K562 (cell line): ENCODE measurements at regions not wholly inside any gene's neighbourhood (a gene's known extent, or its start where the extent isn't known, plus 50 kb on each side); places are given as distances from the start of the nearest gene placed in this dataset.

Experiments
- ATAC-seq: fragments of 200-7000 bp; cut with Tn5 transposase; 3 replicates; pipeline ENCODE4 v1.9.1; 2020; ENCODE audit warnings: moderate library complexity
- BruUV-seq: library from RNA; stranded (reverse); fragments of 400-500 nt; replicated peaks from 2 replicates; lab custom pipeline; 2021; lab: Mats Ljungman, UMichigan
- CTCF ChIA-PET: fragments of 300-600 bp; formaldehyde crosslinking; extraction: SDS; loops from one replicate; lab custom pipeline; 2021; ENCODE audit warnings: low intra/inter-chr PET ratio; lab: Yijun Ruan, JAX
- POLR2A ChIA-PET: fragments of 300-600, 350-650 bp; sonication (Branson Sonifier 250); formaldehyde crosslinking; extraction: SDS; loops from one replicate; lab custom pipeline; 2021; ENCODE audit warnings: antibody characterized with exemption, inconsistent platforms; lab: Yijun Ruan, JAX
- DNase-seq, 4 experiments: peaks; one replicate each; pipeline versions ENCODE4 v3.0.0 to v3.0.0-alpha.2; 2011 to 2018; ENCODE audit warnings: low spot score in 3 of 4, mixed read lengths in 3 of 4; ENCODE audit errors: extremely low read depth in 1 of 4
- FAIRE-seq: peaks from 2 replicates; lab custom pipeline; 2011; peaks lifted over from hg19 to GRCh38; lab: Jason Lieb, UNC
- H2AFZ ChIP-seq: 2 replicates; pipeline ENCODE4 v1.6.0; 2011; ENCODE audit warnings: low read depth, low read length, control low read depth, inconsistent platforms
- H3K27ac ChIP-seq: fragments of 200-600 bp; 3 replicates; pipeline ENCODE4 v1.8.0; 2011; ENCODE audit warnings: low read depth, mild to moderate bottlenecking, control low read depth, inconsistent platforms, low read length, moderate library complexity, mixed read lengths; ENCODE audit errors: extremely low read depth
- H3K27me3 ChIP-seq, 2 experiments: fragments of 300-600 bp in 1 of 2; 2 replicates in 1 of 2; 3 replicates in 1 of 2; pipeline versions ENCODE4 v1.6.0 to v1.8.0; 2011; ENCODE audit warnings: inconsistent platforms in 2 of 2, low read length in 2 of 2, mild to moderate bottlenecking in 1 of 2, mixed read lengths in 1 of 2, moderate library complexity in 1 of 2; ENCODE audit not compliant: control insufficient read depth in 2 of 2, insufficient read depth in 2 of 2
- H3K36me3 ChIP-seq: fragments of 300-600 bp; 3 replicates; pipeline ENCODE4 v1.8.0; 2011; ENCODE audit warnings: mild to moderate bottlenecking, low read length, inconsistent platforms; ENCODE audit not compliant: control insufficient read depth, insufficient read depth
- H3K4me1 ChIP-seq, 2 experiments: fragments of 200-600 bp in 1 of 2; replicated peaks in 1 of 2; 2 replicates in 1 of 2; 3 replicates in 1 of 2; pipeline versions ENCODE4 v1.5.1 to v1.8.0; 2011; ENCODE audit warnings: inconsistent platforms in 2 of 2, low read length in 2 of 2, mild to moderate bottlenecking in 1 of 2, mixed read lengths in 1 of 2, moderate library complexity in 1 of 2; ENCODE audit not compliant: control insufficient read depth in 2 of 2, insufficient read depth in 2 of 2
- H3K4me2 ChIP-seq: 2 replicates; pipeline ENCODE4 v1.6.1; 2011; ENCODE audit warnings: low read length, control low read depth, inconsistent platforms, mixed read lengths; ENCODE audit not compliant: insufficient read depth
- H3K4me3 ChIP-seq: fragments of 200-600 bp; sonication (generic), shearing (Covaris generic); 2 replicates; pipeline ENCODE4 v1.5.1; 2016; ENCODE audit warnings: control low read depth, inconsistent platforms
- H3K79me2 ChIP-seq: fragments of 200-600 bp; 3 replicates; pipeline ENCODE4 v1.8.0; 2011; ENCODE audit warnings: low read length, inconsistent platforms; ENCODE audit not compliant: control insufficient read depth, insufficient read depth
- H3K9ac ChIP-seq, 2 experiments: 2 replicates each; pipeline versions ENCODE4 v1.6.0 to v1.6.1; 2011; ENCODE audit warnings: low read depth in 2 of 2, low read length in 2 of 2, control low read depth in 1 of 2, inconsistent platforms in 1 of 2, mild to moderate bottlenecking in 1 of 2, mixed read lengths in 1 of 2; ENCODE audit not compliant: insufficient read depth in 1 of 2
- H3K9me1 ChIP-seq: one replicate; pipeline ENCODE4 v1.6.0; 2011; ENCODE audit warnings: inconsistent platforms, mild to moderate bottlenecking, low read length, moderate library complexity; ENCODE audit not compliant: control insufficient read depth, insufficient read depth
- H3K9me3 ChIP-seq: replicated peaks from 2 replicates; pipeline ENCODE4 v1.5.1; 2011; ENCODE audit warnings: low read depth, low read length, inconsistent platforms; ENCODE audit not compliant: control insufficient read depth, insufficient read depth
- H4K20me1 ChIP-seq: replicated peaks from 2 replicates; pipeline ENCODE4 v1.6.1; 2011; ENCODE audit warnings: low read length, inconsistent platforms, mixed read lengths; ENCODE audit not compliant: control insufficient read depth, insufficient read depth
- BRCA1 ChIP-seq, 2 experiments: fragments of 450-650 bp in 1 of 2; sonication (generic) in 1 of 2; formaldehyde crosslinking in 1 of 2; IDR thresholded peaks; 2 replicates each; pipeline versions ENCODE4 v1.5.0 to v1.6.1; 2017 to 2020; ENCODE audit warnings: mild to moderate bottlenecking in 1 of 2, missing genetic modification reagents in 1 of 2
- CHCHD3 ChIP-seq: fragments of 250-450 bp; sonication (Bioruptor Pico); IDR thresholded peaks from 2 replicates; pipeline ENCODE4 v2.1.2; 2022; ENCODE audit warnings: mild to moderate bottlenecking
- CREB5 ChIP-seq: fragments of 250-450 bp; sonication (Bioruptor Pico); IDR thresholded peaks from 2 replicates; pipeline ENCODE4 v1.5.0; 2020; ENCODE audit warnings: mild to moderate bottlenecking
- ETV5 ChIP-seq: sonication (generic); formaldehyde crosslinking; IDR thresholded peaks from 2 replicates; pipeline ENCODE4 v1.4.0; 2020; ENCODE audit warnings: low read depth, mild to moderate bottlenecking, missing genetic modification reagents
- FOXK2 ChIP-seq, 2 experiments: fragments of 450-650 bp; IDR thresholded peaks in 1 of 2; conservative IDR thresholded peaks in 1 of 2; 2 replicates each; pipeline ENCODE4 v1.6.1; 2016; ENCODE audit warnings: low read depth in 2 of 2, mild to moderate bottlenecking in 1 of 2
- FOXM1 ChIP-seq, 2 experiments: fragments of 450-650 bp in 1 of 2; sonication (generic) in 1 of 2; formaldehyde crosslinking in 1 of 2; IDR thresholded peaks; 2 replicates each; pipeline versions ENCODE4 v1.6.1 to v1.9.0; 2017 to 2022; ENCODE audit warnings: low read depth in 2 of 2, mild to moderate bottlenecking in 2 of 2, missing genetic modification reagents in 1 of 2, moderate library complexity in 1 of 2
- MYBL2 ChIP-seq, 2 experiments: fragments of 450-650 bp in 1 of 2; sonication (generic) in 1 of 2; formaldehyde crosslinking in 1 of 2; IDR thresholded peaks; 2 replicates each; pipeline versions ENCODE4 v1.6.1 to v1.8.1; 2017 to 2022; ENCODE audit warnings: borderline replicate concordance in 1 of 2, inconsistent platforms in 1 of 2, low read depth in 1 of 2, mild to moderate bottlenecking in 1 of 2, missing genetic modification reagents in 1 of 2, moderate library complexity in 1 of 2
- PRPF4 ChIP-seq: fragments of 200-400 bp; formaldehyde crosslinking; IDR thresholded peaks from one replicate; pipeline ENCODE4 v1.6.1; 2017; ENCODE audit warnings: low read length, low read depth, mild to moderate bottlenecking; ENCODE audit not compliant: insufficient read depth, poor library complexity, severe bottlenecking
- SAFB2 ChIP-seq: fragments of 200-400 bp; formaldehyde crosslinking; IDR thresholded peaks from 2 replicates; pipeline ENCODE4 v1.6.1; 2018; ENCODE audit warnings: borderline replicate concordance, low read length, low read depth, moderate library complexity; ENCODE audit not compliant: severe bottlenecking
- SAP30 ChIP-seq: fragments of 200-600 bp; sonication (generic); IDR thresholded peaks from 2 replicates; pipeline ENCODE4 v1.6.1; 2012; ENCODE audit warnings: borderline replicate concordance, low read depth, mild to moderate bottlenecking, moderate library complexity, low read length, control low read depth, inconsistent platforms; ENCODE audit not compliant: insufficient read depth, poor library complexity, severe bottlenecking
- TBL1XR1 ChIP-seq, 2 experiments: IDR thresholded peaks; 2 replicates each; pipeline ENCODE4 v1.6.1; 2012; ENCODE audit warnings: improper control_type of control experiment in 2 of 2, low read length in 2 of 2, mild to moderate bottlenecking in 1 of 2
- THRAP3 ChIP-seq: fragments of 450-650 bp; IDR thresholded peaks from 2 replicates; pipeline ENCODE4 v1.6.1; 2016; ENCODE audit warnings: mild to moderate bottlenecking, inconsistent platforms, borderline replicate concordance
- ZEB2 ChIP-seq: fragments of 450-650 bp; IDR thresholded peaks from 2 replicates; pipeline ENCODE4 v1.6.1; 2016
- ZFX ChIP-seq: sonication (generic); formaldehyde crosslinking; IDR thresholded peaks from 2 replicates; pipeline ENCODE4 v1.8.0; 2022; ENCODE audit warnings: mild to moderate bottlenecking, missing genetic modification reagents, moderate library complexity
- ZNF224 ChIP-seq: sonication (generic); formaldehyde crosslinking; IDR thresholded peaks from 2 replicates; pipeline ENCODE4 v1.8.0; 2022; ENCODE audit warnings: mild to moderate bottlenecking, missing genetic modification reagents
- ZNF449 ChIP-seq: fragments of 250-450 bp; sonication (Bioruptor Pico); IDR thresholded peaks from 2 replicates; pipeline ENCODE4 v1.8.0; 2022; ENCODE audit warnings: moderate library complexity, mild to moderate bottlenecking, inconsistent platforms
- ZNF551 ChIP-seq: fragments of 250-450 bp; sonication (Bioruptor Pico); IDR thresholded peaks from 2 replicates; pipeline ENCODE4 v1.5.0; 2021; ENCODE audit warnings: mild to moderate bottlenecking, moderate library complexity
- ZNF584 ChIP-seq: fragments of 200-800 bp; sonication (Bioruptor generic); IDR thresholded peaks from 2 replicates; pipeline ENCODE4 v1.6.1; 2016; ENCODE audit warnings: low read depth, mild to moderate bottlenecking, missing genetic modification characterization, missing compliant biosample characterization
- ZNF668 ChIP-seq: fragments of 250-450 bp; sonication (Bioruptor Pico); IDR thresholded peaks from 2 replicates; pipeline ENCODE4 v1.8.0; 2022; ENCODE audit warnings: mild to moderate bottlenecking, inconsistent platforms
- ZNF79 ChIP-seq: fragments of 250-450 bp; sonication (Bioruptor Pico); IDR thresholded peaks from 2 replicates; pipeline ENCODE4 v1.4.0; 2020; ENCODE audit warnings: low read depth, mild to moderate bottlenecking, moderate library complexity
- WGBS: fragments of 100-300 bp; shearing (Covaris generic); methylation state at CpG from one replicate; pipeline ENCODE4 v1.1.6; 2016; ENCODE audit warnings: low coverage, mixed read lengths; ENCODE audit not compliant: insufficient coverage; ENCODE audit errors: missing lambda C conversion rate; 5-methylcytosine and 5-hydroxymethylcytosine counted together
- in situ Hi-C: fragments of 300-500 bp; cut with MboI; formaldehyde crosslinking; loops from 4 replicates; pipeline ENCODE4 v1.15.0; 2018; ENCODE audit warnings: inconsistent platforms, mixed read lengths
- intact Hi-C: fragments of 100-400 bp; cut with micrococcal nuclease; formaldehyde crosslinking; loops from 2 replicates; pipeline ENCODE4 v1.14.2; 2022

GRCh38 chr1:221071777-221072176 is 192.5 kb downstream of the HLX start:
- POLR2A ChIA-PET, result no interaction called here
- no peak for DNase-seq
- 10% methylated on average over 1 of the region's 1 CpG for WGBS

More at GRCh38 chr1:221071777-221072176, 192.5 kb downstream of the HLX start:
- no peaks in the 10 kb centered on the region for H3K9me1 ChIP-seq
- no peak for ATAC-seq
- no peak overlapping the region for H3K9ac ChIP-seq
- no peaks in the 10 kb centered on the region; a peak in 1 of 5 replicates for H3K4me1 ChIP-seq
- TF ChIP-seq ZEB2 (no peak), FOXK2 (conservative IDR thresholded peaks at IDR 0.05 in 1 of 2, IDR thresholded peaks at IDR 0.05 in 1 of 2; ENCODE audit: low read depth in 2 of 2) (no peak), FOXM1 (IDR thresholded peaks at IDR 0.05; ENCODE audit: low read depth) (no peak), FOXM1 (CRISPR knock-in tag; IDR thresholded peaks at IDR 0.05; ENCODE audit: low read depth) (no peak), ZFX (CRISPR knock-in tag) (no peak), THRAP3 (no peak), TBL1XR1 (IDR thresholded peaks at IDR 0.05; ENCODE audit: low read length in 2 of 2) (no peak), ZNF584 (CRISPR knock-in tag) (no peak), SAFB2 (no peak), ETV5 (CRISPR knock-in tag) (no peak), ZNF551 (CRISPR knock-in tag) (no peak), BRCA1 (IDR thresholded peaks at IDR 0.05) (no peak), BRCA1 (CRISPR knock-in tag; IDR thresholded peaks at IDR 0.05) (no peak), CREB5 (CRISPR knock-in tag) (no peak), ZNF668 (CRISPR knock-in tag) (no peak), CHCHD3 (no peak), PRPF4 (no peak), ZNF224 (no peak), ZNF449 (CRISPR knock-in tag) (no peak), MYBL2 (IDR thresholded peaks at IDR 0.05; ENCODE audit: low read depth) (no peak), MYBL2 (CRISPR knock-in tag; IDR thresholded peaks at IDR 0.05; ENCODE audit: borderline replicate concordance) (no peak), SAP30 (no peak), ZNF79 (no peak)
- TF ChIP-seq, all 486 proteins: peak for 0
- no peaks in the 10 kb centered on the region for H3K79me2 ChIP-seq
- H3K4me2 ChIP-seq, result no peak overlapping the region
- no peaks in the 10 kb centered on the region for H3K36me3 ChIP-seq
- intact Hi-C loops, result no loop called here
- H3K27ac ChIP-seq, result no peak overlapping the region
- CTCF ChIA-PET, result no interaction called here
- BruUV-seq, result no TSS peak
- H3K27me3 ChIP-seq, result no peaks in the 10 kb centered on the region
- no peaks in the 10 kb centered on the region for H3K9me3 ChIP-seq
- no peak overlapping the region for H2AFZ ChIP-seq
- FAIRE-seq, result no peak
- H3K4me3 ChIP-seq, result no peak overlapping the region
- no peaks in the 10 kb centered on the region for H4K20me1 ChIP-seq
- in situ Hi-C loops, result no loop called here
